B cell (primary cell): ENCODE measurements at regions not wholly inside any gene's neighbourhood (a gene's known extent, or its start where the extent isn't known, plus 50 kb on each side); places are given as distances from the start of the nearest gene placed in this dataset.

Source experiments
- ATAC-seq: fragments of 200-7000 bp; cut with Tn5 transposase; one replicate; pipeline ENCODE4 v1.10.0; 2021; ENCODE audit warnings: low read depth, mild to moderate bottlenecking, moderate number of reproducible peaks, moderate library complexity
- CTCF ChIA-PET: fragments of 350-600 bp; sonication (Branson Sonifier 250); formaldehyde crosslinking; loops from one replicate; lab custom pipeline; 2021; ENCODE audit warnings: antibody characterized with exemption, inconsistent platforms; lab: Charles Lee
- POLR2A ChIA-PET: fragments of 350-600 bp; sonication (Branson Sonifier 250); formaldehyde crosslinking; loops from one replicate; lab custom pipeline; 2021; ENCODE audit warnings: antibody characterized with exemption; lab: Charles Lee
- DNase-seq: peaks from one replicate; pipeline ENCODE4 v3.0.0; 2013
- H2AFZ ChIP-seq: 2 replicates; pipeline ENCODE4 v1.6.1; 2012; ENCODE audit warnings: mild to moderate bottlenecking, low read depth, low read length; ENCODE audit not compliant: insufficient read depth, poor library complexity, severe bottlenecking
- H3K27ac ChIP-seq, 2 donors: 1 replicate in 1 of 2; 2 replicates in 1 of 2; pipeline ENCODE4 v1.5.1; 2012 to 2013; ENCODE audit warnings: low read length in 2 of 2, mild to moderate bottlenecking in 2 of 2, moderate library complexity in 1 of 2
- H3K27me3 ChIP-seq, 4 experiments: fragments of 200-600 bp in 1 of 4; sonication (generic) in 1 of 4; replicated peaks in 1 of 4; 1 replicate in 2 of 4; 2 replicates in 2 of 4; pipeline versions ENCODE4 v1.6.1 to v1.7.0; 2013 to 2016; ENCODE audit warnings: low read length in 3 of 4, mild to moderate bottlenecking in 2 of 4, mixed read lengths in 1 of 4, moderate library complexity in 1 of 4; ENCODE audit not compliant: insufficient read depth in 4 of 4, control insufficient read depth in 3 of 4; ENCODE audit errors: control extremely low read depth in 1 of 4
- H3K36me3 ChIP-seq, 2 experiments: replicated peaks in 1 of 2; 1 replicate in 1 of 2; 2 replicates in 1 of 2; pipeline versions ENCODE4 v1.6.1 to v1.7.1; 2013; ENCODE audit warnings: low read length in 1 of 2; ENCODE audit not compliant: insufficient read depth in 2 of 2, control insufficient read depth in 1 of 2; ENCODE audit errors: control extremely low read depth in 1 of 2, extremely low read depth in 1 of 2
- H3K4me1 ChIP-seq, 2 donors: fragments of 200-600 bp in 1 of 2; sonication (generic) in 1 of 2; 1 replicate in 1 of 2; 2 replicates in 1 of 2; pipeline versions ENCODE4 v1.5.1 to v1.6.1; 2013 to 2017; ENCODE audit warnings: low read length in 2 of 2; ENCODE audit not compliant: control insufficient read depth in 2 of 2, insufficient read depth in 2 of 2
- H3K4me2 ChIP-seq: replicated peaks from 2 replicates; pipeline ENCODE3; 2012; ENCODE audit warnings: mild to moderate bottlenecking, low read depth, low read length; ENCODE audit not compliant: poor library complexity, severe bottlenecking
- H3K4me3 ChIP-seq, 5 experiments: fragments of 200-600 bp in 1 of 5; sonication (generic) in 1 of 5; 1 replicate in 3 of 5; 2 replicates in 2 of 5; pipeline versions ENCODE4 v1.5.1 to v1.7.0; 2011 to 2016; ENCODE audit warnings: low read length in 4 of 5, mild to moderate bottlenecking in 4 of 5, low read depth in 2 of 5, control low read depth in 1 of 5, moderate library complexity in 1 of 5; ENCODE audit not compliant: insufficient read depth in 1 of 5; ENCODE audit errors: control extremely low read depth in 1 of 5, extremely low read depth in 1 of 5
- H3K79me2 ChIP-seq: fragments of 200-600 bp; sonication (generic); one replicate; pipeline ENCODE4 v1.6.0; 2016; ENCODE audit warnings: low read length; ENCODE audit not compliant: control insufficient read depth, insufficient read depth
- H3K9ac ChIP-seq: fragments of 200-600 bp; sonication (generic); 2 replicates; pipeline ENCODE4 v1.6.1; 2017; ENCODE audit warnings: mild to moderate bottlenecking, low read length, moderate library complexity
- H3K9me3 ChIP-seq, 3 donors: one replicate each; pipeline versions ENCODE4 v1.6.1 to v1.7.1; 2013; ENCODE audit warnings: low read length in 2 of 3; ENCODE audit not compliant: control insufficient read depth in 2 of 3, insufficient read depth in 1 of 3; ENCODE audit errors: control extremely low read depth in 1 of 3
- H4K20me1 ChIP-seq: 2 replicates; pipeline ENCODE4 v1.6.0; 2012; ENCODE audit warnings: mild to moderate bottlenecking, low read length; ENCODE audit not compliant: insufficient read depth, control insufficient read depth, poor library complexity, severe bottlenecking
- H3K27ac Mint-ChIP-seq: one replicate; pipeline ENCODE4 v1.8.0; 2021; ENCODE audit warnings: mixed read lengths
- H3K27me3 Mint-ChIP-seq: one replicate; pipeline ENCODE4 v1.8.0; 2021; ENCODE audit warnings: mixed read lengths
- H3K4me1 Mint-ChIP-seq: one replicate; pipeline ENCODE4 v1.8.0; 2021; ENCODE audit warnings: mixed read lengths
- H3K4me3 Mint-ChIP-seq: one replicate; pipeline ENCODE4 v1.8.0; 2021; ENCODE audit warnings: mixed read lengths
- H3K9me3 Mint-ChIP-seq: one replicate; pipeline ENCODE4 v1.8.0; 2022; ENCODE audit warnings: mixed read lengths; ENCODE audit not compliant: insufficient read depth
- CTCF ChIP-seq: fragments of 200-600 bp; IDR thresholded peaks from one replicate; pipeline ENCODE4 v1.8.0; 2022; ENCODE audit warnings: antibody characterized with exemption, mild to moderate bottlenecking
- EZH2 ChIP-seq: IDR thresholded peaks from 2 replicates; pipeline ENCODE4 v1.6.1; 2012; ENCODE audit warnings: borderline replicate concordance, low read depth, mild to moderate bottlenecking, moderate library complexity, low read length; ENCODE audit not compliant: insufficient read depth, poor library complexity, severe bottlenecking
- WGBS: methylation state at CpG from one replicate; pipeline ENCODE4 v1.1.5; 2013; ENCODE audit warnings: missing lambda C conversion rate; ENCODE audit not compliant: insufficient coverage; 5-methylcytosine and 5-hydroxymethylcytosine counted together
- intact Hi-C: fragments of 100-400 bp; cut with micrococcal nuclease; formaldehyde crosslinking; loops from one replicate; pipeline ENCODE4 v1.10.0; 2022

- Histone ChIP-seq H3K27me3 (no peaks in the 10 kb centered on the region), H3K9ac (no peak overlapping the region), H4K20me1 (no peaks in the 10 kb centered on the region), H3K36me3 (no peaks in the 10 kb centered on the region), H2AFZ (no peak overlapping the region), H3K9me3 (peaks cover 0 to 4% (median 0%) of the 10 kb centered on the region in 3 donors), H3K27ac (no peak overlapping the region), H3K79me2 (no peaks in the 10 kb centered on the region), H3K4me2 (no peak overlapping the region), H3K4me1 (no peaks in the 10 kb centered on the region), H3K4me3 (no peak overlapping the region)
- Mint-ChIP-seq H3K4me3 (no peak overlapping the region), H3K27ac (no peak overlapping the region), H3K4me1 (no peaks in the 10 kb centered on the region), H3K27me3 (no peaks in the 10 kb centered on the region), H3K9me3 (peaks cover 1% of the 10 kb centered on the region)
- WGBS, result no CpG with 5 or more reads among the region's 4 CpGs
- TF ChIP-seq CTCF, result no peak
- no peak for TF ChIP-seq EZH2
- ChIA-PET POLR2A (no interaction called here), CTCF (no interaction called here)
- no peak for ATAC-seq
- intact Hi-C loops, result no loop called here
- DNase-seq, result no peak
These were observed 319.4 kb upstream of the SALL1 start for GRCh38 chr16:51470492-51470891.

GRCh38 chr16:51464996-51465395 lies 313.9 kb upstream of the SALL1 start:
- intact Hi-C loops, result no loop called here
- Histone ChIP-seq H3K4me1 (no peaks in the 10 kb centered on the region), H3K79me2 (no peaks in the 10 kb centered on the region), H3K4me2 (no peak overlapping the region), H3K27ac (no peak overlapping the region), H2AFZ (no peak overlapping the region), H3K27me3 (no peaks in the 10 kb centered on the region), H4K20me1 (no peaks in the 10 kb centered on the region), H3K9me3 (no peaks in the 10 kb centered on the region), H3K9ac (no peak overlapping the region), H3K36me3 (no peaks in the 10 kb centered on the region), H3K4me3 (no peak overlapping the region)
- DNase-seq (no peak), ATAC-seq (no peak)
- no peaks in the 10 kb centered on the region for H3K9me3 Mint-ChIP-seq
- POLR2A ChIA-PET, result no interaction called here
- WGBS, result no CpG with 5 or more reads among the region's 5 CpGs
- no peak overlapping the region for H3K4me3 Mint-ChIP-seq
- no peaks in the 10 kb centered on the region for H3K4me1 Mint-ChIP-seq
- CTCF ChIA-PET, result no interaction called here
- no peaks in the 10 kb centered on the region for H3K27me3 Mint-ChIP-seq
- TF ChIP-seq EZH2 (no peak), CTCF (no peak)
- no peak overlapping the region for H3K27ac Mint-ChIP-seq
